ENCODE measurements at regions not wholly inside any gene's neighbourhood (a gene's known extent, or its start where the extent isn't known, plus 50 kb on each side); places are given as distances from the start of the nearest gene placed in this dataset.

DNA sequence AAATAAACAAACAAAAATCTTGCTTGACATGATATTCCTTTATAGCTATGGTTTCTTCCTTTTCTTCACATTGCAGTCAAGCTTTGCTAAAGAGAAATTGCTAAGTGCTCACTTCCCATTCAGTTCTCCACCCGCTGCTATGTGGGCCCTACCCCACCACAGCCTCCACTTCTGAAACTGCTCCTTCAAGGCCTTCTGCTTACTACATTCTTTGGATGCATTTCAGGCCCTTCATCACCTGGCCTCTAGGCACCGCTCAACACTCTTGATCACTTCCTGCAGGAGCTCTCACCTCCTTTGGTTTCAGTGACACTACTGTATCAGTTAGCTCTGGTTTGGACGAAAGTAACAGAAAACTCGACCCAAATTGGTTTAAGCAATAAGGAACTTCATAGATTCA, 72.4 kb downstream of the KLF5 start:
- DNase-seq (ENCODE audit: low spot score) = no peak
- intact Hi-C loops (cut with DNase I) = no loop called here

DNA sequence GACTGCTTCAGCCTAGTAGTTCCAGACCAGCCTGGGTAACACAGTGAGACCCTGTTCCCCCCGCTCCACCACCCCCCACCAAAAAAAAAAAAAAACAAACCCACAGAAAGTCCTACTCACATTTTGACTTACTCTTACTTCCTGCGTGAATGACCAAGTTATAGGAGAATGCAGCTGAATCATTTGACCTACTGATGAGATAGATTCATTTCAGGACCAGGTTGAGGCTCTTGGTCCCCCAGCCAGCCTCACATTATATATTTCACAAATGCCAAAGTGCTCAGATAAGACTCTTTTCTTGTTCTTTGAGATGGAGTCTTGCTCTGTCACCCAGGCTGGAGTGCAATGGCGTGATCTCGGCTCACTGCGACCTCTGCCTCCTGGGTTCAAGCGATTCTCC, 70.2 kb downstream of the KLF5 start:
- intact Hi-C loops (cut with DNase I) = no loop called here
- no peak for DNase-seq (ENCODE audit: low spot score)

All from posterior vena cava (tissue), 2 donors.